Stomach (tissue), 4 donors: ENCODE measurements at regions not wholly inside any gene's neighbourhood (a gene's known extent, or its start where the extent isn't known, plus 50 kb on each side); places are given as distances from the start of the nearest gene placed in this dataset.

Source experiments
- POLR2A ChIP-seq, 4 donors: fragments of 450-650 bp; IDR thresholded peaks; one replicate each; pipeline ENCODE4 v1.6.1; 2016; ENCODE audit warnings: antibody characterized with exemption in 4 of 4, control low read depth in 2 of 4, mild to moderate bottlenecking in 1 of 4, moderate library complexity in 1 of 4
- POLR2AphosphoS5 ChIP-seq, 3 donors: sonication (generic); formaldehyde crosslinking; IDR thresholded peaks; one replicate each; pipeline ENCODE4 v1.6.1; 2016; ENCODE audit warnings: antibody characterized with exemption in 3 of 3

DNA sequence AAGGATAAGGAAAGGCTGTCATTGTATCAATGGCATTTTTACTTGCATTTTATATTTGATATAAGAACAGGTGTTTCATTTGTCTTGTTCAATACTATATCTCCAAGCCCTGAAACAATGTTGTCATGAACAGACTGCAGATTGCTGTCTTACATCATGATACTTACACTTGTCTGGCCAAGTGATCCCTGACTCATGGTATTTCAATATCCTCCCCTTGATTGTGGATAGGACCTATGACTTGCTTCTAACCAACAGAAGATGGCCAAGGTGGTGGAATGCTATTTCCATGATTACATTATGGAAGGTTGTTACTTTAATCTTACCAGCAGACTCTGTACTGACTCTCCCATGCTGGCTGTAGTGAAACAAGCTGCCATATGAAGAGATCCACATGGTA, 471.1 kb downstream of the CCDC85A start:
- TF ChIP-seq POLR2A (IDR thresholded peaks at IDR 0.05) = no peak
- TF ChIP-seq POLR2AphosphoS5 (IDR thresholded peaks at IDR 0.05) = no peak
